ENCODE measurements at regions not wholly inside any gene's neighbourhood (a gene's known extent, or its start where the extent isn't known, plus 50 kb on each side); places are given as distances from the start of the nearest gene placed in this dataset.
"Not testable (repeated sequence)": the region's sequence is repeated elsewhere in the genome, so short reads cannot be mapped to it uniquely, and the experiment has no call there.

GRCh38 chr4:18511727-18512126, 490.2 kb upstream of the LCORL start:
- DNase-seq, result no peak

GRCh38 chr4:18508786-18509185, 487.2 kb upstream of the LCORL start:
- no peak for DNase-seq

GRCh38 chr4:18480928-18481327, 459.4 kb upstream of the LCORL start:
- no peak for DNase-seq

GRCh38 chr4:18480342-18480741, 458.8 kb upstream of the LCORL start:
- DNase-seq, result no peak

GRCh38 chr4:18479825-18480224, 458.3 kb upstream of the LCORL start:
- no peak for DNase-seq

- no peak for DNase-seq
These were observed 442.5 kb upstream of the LCORL start for GRCh38 chr4:18463987-18464559.

GRCh38 chr4:18458465-18458864, 436.9 kb upstream of the LCORL start:
- no peak for DNase-seq

- no peak for DNase-seq
These were observed 432.8 kb upstream of the LCORL start for GRCh38 chr4:18454349-18454748.

- DNase-seq, result no peak
These were observed 423.6 kb upstream of the LCORL start for GRCh38 chr4:18445110-18445509.

GRCh38 chr4:18444206-18444605, 422.7 kb upstream of the LCORL start:
- no peak for DNase-seq

- DNase-seq, result no peak
These were observed 421.4 kb upstream of the LCORL start for GRCh38 chr4:18442957-18443356.

GRCh38 chr4:18441676-18442075, 420.1 kb upstream of the LCORL start:
- DNase-seq, result no peak

GRCh38 chr4:18441203-18441590, 419.6 kb upstream of the LCORL start:
- no peak for DNase-seq

- DNase-seq, result no peak
These were observed 419.1 kb upstream of the LCORL start for GRCh38 chr4:18440527-18441202.

- DNase-seq, result no peak
These were observed 417.8 kb upstream of the LCORL start for GRCh38 chr4:18439311-18439710.

- DNase-seq, result no peak
These were observed 414.2 kb upstream of the LCORL start for GRCh38 chr4:18435781-18436180.

GRCh38 chr4:18422685-18423084, 401.1 kb upstream of the LCORL start:
- DNase-seq, result no peak

- no peak for DNase-seq
These were observed 400.0 kb upstream of the LCORL start for GRCh38 chr4:18421519-18421918.

GRCh38 chr4:18419780-18420179, 398.2 kb upstream of the LCORL start:
- DNase-seq, result no peak

GRCh38 chr4:18418195-18418898, 396.8 kb upstream of the LCORL start:
- not testable (repeated sequence) for DNase-seq

- DNase-seq, result not testable (repeated sequence)
These were observed 396.1 kb upstream of the LCORL start for GRCh38 chr4:18417651-18418050.

- no peak for DNase-seq
These were observed 384.7 kb upstream of the LCORL start for GRCh38 chr4:18406264-18406663.

GRCh38 chr4:18405054-18405453, 383.5 kb upstream of the LCORL start:
- DNase-seq, result no peak

- DNase-seq, result no peak
These were observed 383.1 kb upstream of the LCORL start for GRCh38 chr4:18404642-18405041.

Measured in DMS79 treated with DMSO at 0.1 percent for 48 hours (cell line).